Panc1 (cell line): ENCODE measurements at regions not wholly inside any gene's neighbourhood (a gene's known extent, or its start where the extent isn't known, plus 50 kb on each side); places are given as distances from the start of the nearest gene placed in this dataset.

Experiments
- ATAC-seq: fragments of 200-7000 bp; cut with Tn5 transposase; 2 replicates; pipeline ENCODE4 v1.9.1; 2020; ENCODE audit warnings: mild to moderate bottlenecking, moderate library complexity
- BruUV-seq: library from RNA; stranded (reverse); fragments of 400-500 nt; replicated peaks from 2 replicates; lab custom pipeline; 2021; lab: Mats Ljungman, UMichigan
- CTCF ChIA-PET: fragments of 300-600 bp; sonication (Branson Sonifier 250); formaldehyde crosslinking; loops from one replicate; lab custom pipeline; 2022; ENCODE audit warnings: antibody characterized with exemption; lab: Charles Lee
- POLR2A ChIA-PET: fragments of 300-600 bp; sonication (Branson Sonifier 250); formaldehyde crosslinking; loops from one replicate; lab custom pipeline; 2022; ENCODE audit warnings: antibody characterized with exemption; lab: Charles Lee
- DNase-seq: peaks from one replicate; pipeline ENCODE4 v3.0.0-alpha.2; 2010; ENCODE audit warnings: low read depth, low spot score
- H3K27ac ChIP-seq: 2 replicates; pipeline ENCODE4 v1.5.1; 2011; ENCODE audit warnings: mild to moderate bottlenecking, low read length, inconsistent platforms
- H3K27me3 ChIP-seq: fragments of 200-500 bp; sonication (Bioruptor generic); 2 replicates; pipeline ENCODE4 v1.6.0; 2014; ENCODE audit warnings: low read length, inconsistent platforms; ENCODE audit not compliant: control insufficient read depth, insufficient read depth
- H3K36me3 ChIP-seq: fragments of 200-500 bp; sonication (Bioruptor generic); 2 replicates; pipeline ENCODE4 v1.5.1; 2014; ENCODE audit warnings: inconsistent platforms, mild to moderate bottlenecking, low read length, moderate library complexity; ENCODE audit not compliant: control insufficient read depth, insufficient read depth
- H3K4me1 ChIP-seq: 2 replicates; pipeline ENCODE4 v1.5.1; 2011; ENCODE audit warnings: inconsistent platforms, mild to moderate bottlenecking, low read length, moderate library complexity; ENCODE audit not compliant: control insufficient read depth, insufficient read depth
- H3K4me3 ChIP-seq, 2 experiments: 2 replicates each; pipeline ENCODE4 v1.5.1; 2011 to 2012; ENCODE audit warnings: low read depth in 2 of 2, low read length in 2 of 2, mild to moderate bottlenecking in 2 of 2, inconsistent platforms in 1 of 2, moderate library complexity in 1 of 2
- H3K9me3 ChIP-seq: fragments of 200-500 bp; sonication (Bioruptor generic); 2 replicates; pipeline ENCODE4 v1.5.1; 2014; ENCODE audit warnings: low read depth, mild to moderate bottlenecking, inconsistent platforms, low read length, moderate library complexity; ENCODE audit not compliant: control insufficient read depth, insufficient read depth
- POLR2AphosphoS5 ChIP-seq: IDR thresholded peaks from 2 replicates; pipeline ENCODE4 v1.6.1; 2012; ENCODE audit warnings: mild to moderate bottlenecking, low read depth, low read length, moderate library complexity
- REST ChIP-seq, 2 experiments: IDR thresholded peaks; 2 replicates each; pipeline ENCODE4 v1.6.1; 2011 to 2012; ENCODE audit warnings: low read depth in 2 of 2, control low read depth in 1 of 2, low read length in 1 of 2, mild to moderate bottlenecking in 1 of 2, moderate library complexity in 1 of 2; ENCODE audit not compliant: insufficient read depth in 1 of 2
- SIN3A ChIP-seq: IDR thresholded peaks from 2 replicates; pipeline ENCODE4 v1.6.1; 2012; ENCODE audit warnings: low read depth, mild to moderate bottlenecking, low read length, moderate library complexity, borderline replicate concordance; ENCODE audit not compliant: insufficient read depth
- TCF7L2 ChIP-seq: IDR thresholded peaks from 2 replicates; pipeline ENCODE4 v1.6.1; 2011; ENCODE audit warnings: mild to moderate bottlenecking, low read depth, low read length, inconsistent platforms
- in situ Hi-C: cut with HindIII; loops from 2 replicates; pipeline ENCODE4 v1.10.0; 2016; ENCODE audit warnings: low sequenced_read_pairs, low pct_unique_long_range_greater_than_20kb
- intact Hi-C: fragments of 100-400 bp; cut with micrococcal nuclease; formaldehyde crosslinking; loops from one replicate; pipeline ENCODE4 v1.10.0; 2022; ENCODE audit not compliant: unreplicated experiment
- TF ChIP-seq, protein P1 (sequence below): fragments of 450-650 bp; IDR thresholded peaks from 2 replicates; pipeline ENCODE4 v1.5.1; 2017; ENCODE audit warnings: mild to moderate bottlenecking

- TF ChIP-seq, protein P1, sequence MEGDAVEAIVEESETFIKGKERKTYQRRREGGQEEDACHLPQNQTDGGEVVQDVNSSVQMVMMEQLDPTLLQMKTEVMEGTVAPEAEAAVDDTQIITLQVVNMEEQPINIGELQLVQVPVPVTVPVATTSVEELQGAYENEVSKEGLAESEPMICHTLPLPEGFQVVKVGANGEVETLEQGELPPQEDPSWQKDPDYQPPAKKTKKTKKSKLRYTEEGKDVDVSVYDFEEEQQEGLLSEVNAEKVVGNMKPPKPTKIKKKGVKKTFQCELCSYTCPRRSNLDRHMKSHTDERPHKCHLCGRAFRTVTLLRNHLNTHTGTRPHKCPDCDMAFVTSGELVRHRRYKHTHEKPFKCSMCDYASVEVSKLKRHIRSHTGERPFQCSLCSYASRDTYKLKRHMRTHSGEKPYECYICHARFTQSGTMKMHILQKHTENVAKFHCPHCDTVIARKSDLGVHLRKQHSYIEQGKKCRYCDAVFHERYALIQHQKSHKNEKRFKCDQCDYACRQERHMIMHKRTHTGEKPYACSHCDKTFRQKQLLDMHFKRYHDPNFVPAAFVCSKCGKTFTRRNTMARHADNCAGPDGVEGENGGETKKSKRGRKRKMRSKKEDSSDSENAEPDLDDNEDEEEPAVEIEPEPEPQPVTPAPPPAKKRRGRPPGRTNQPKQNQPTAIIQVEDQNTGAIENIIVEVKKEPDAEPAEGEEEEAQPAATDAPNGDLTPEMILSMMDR = no peak
- TF ChIP-seq TCF7L2 (no peak), POLR2AphosphoS5 (no peak), REST (IDR thresholded peaks at IDR 0.05; ENCODE audit: insufficient read depth in 1 of 2, low read depth in 2 of 2, low read length in 1 of 2) (no peak), SIN3A (no peak)
- Histone ChIP-seq H3K4me1 (no peaks in the 10 kb centered on the region), H3K9me3 (no peaks in the 10 kb centered on the region), H3K36me3 (no peaks in the 10 kb centered on the region), H3K27me3 (no peaks in the 10 kb centered on the region), H3K27ac (no peak overlapping the region), H3K4me3 (no peak overlapping the region)
- in situ Hi-C loops = no loop called here
- DNase-seq (no peak), ATAC-seq (no peak)
- intact Hi-C loops = no loop called here
- BruUV-seq = no TSS peak
- ChIA-PET CTCF (no interaction called here), POLR2A (no interaction called here)
These were observed 218.9 kb upstream of the ISX start for GRCh38 chr22:34847072-34847471.

- no peak for TF ChIP-seq POLR2AphosphoS5
- no peak for TF ChIP-seq REST (IDR thresholded peaks at IDR 0.05; ENCODE audit: insufficient read depth in 1 of 2, low read depth in 2 of 2, low read length in 1 of 2)
- TF ChIP-seq, protein P1 = no peak
- TF ChIP-seq TCF7L2 = no peak
- TF ChIP-seq SIN3A = no peak
- ChIA-PET POLR2A (no interaction called here), CTCF (no interaction called here)
- ATAC-seq (no peak), DNase-seq (no peak)
- BruUV-seq = no TSS peak
- H3K4me1 ChIP-seq = no peaks in the 10 kb centered on the region
- H3K9me3 ChIP-seq = no peaks in the 10 kb centered on the region
- in situ Hi-C loops = no loop called here
- H3K27me3 ChIP-seq = no peaks in the 10 kb centered on the region
- no peak overlapping the region for H3K4me3 ChIP-seq
- no peaks in the 10 kb centered on the region for H3K36me3 ChIP-seq
- intact Hi-C loops = no loop called here
- no peak overlapping the region for H3K27ac ChIP-seq
These were observed 216.0 kb upstream of the ISX start for GRCh38 chr22:34849965-34850364.
